ENCODE measurements at regions not wholly inside any gene's neighbourhood (a gene's known extent, or its start where the extent isn't known, plus 50 kb on each side); places are given as distances from the start of the nearest gene placed in this dataset.

DNA sequence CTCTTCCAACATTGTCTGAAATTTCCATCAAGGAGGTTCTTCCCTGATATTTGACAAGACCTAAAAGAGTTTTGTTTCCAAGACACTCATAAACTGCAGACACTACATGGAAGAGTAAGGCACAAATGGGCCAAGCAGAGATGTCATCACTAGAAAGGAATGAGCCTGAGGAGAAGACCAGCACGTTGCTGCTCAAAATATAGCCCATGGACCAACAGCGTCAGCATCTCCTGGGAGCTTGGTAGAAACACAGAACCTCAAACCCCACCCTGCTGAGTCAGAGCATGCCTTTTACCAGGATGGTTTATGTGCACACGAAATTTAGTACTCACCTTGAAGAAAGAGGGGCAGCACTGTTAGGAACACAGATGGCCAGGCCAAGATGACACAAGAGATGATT, 128.7 kb upstream of the MID1 start:
- no peak overlapping the region for H3K4me3 ChIP-seq (ENCODE audit: insufficient read depth, low read depth, low read length)
- H3K36me3 ChIP-seq (ENCODE audit: control insufficient read depth, insufficient read depth, low read length), result no peaks in the 10 kb centered on the region
- DNase-seq (peak; percentile 14), ATAC-seq (ENCODE audit: low read depth) (no peak)
- no peaks in the 10 kb centered on the region for H3K4me1 ChIP-seq (ENCODE audit: control insufficient read depth, insufficient read depth, low read length)
- in situ Hi-C loops (cut with MboI; ENCODE audit: low sequenced_read_pairs) (no loop called here), intact Hi-C loops (cut with micrococcal nuclease) (no loop called here), dilution Hi-C loops (cut with HindIII; ENCODE audit: low sequenced_read_pairs, unreplicated experiment) (no loop called here)
- H3K79me1 ChIP-seq (ENCODE audit: low read depth in 1 of 2, low read length in 2 of 2), result no peaks in the 10 kb centered on the region
- no peak overlapping the region for H3K4me2 ChIP-seq (ENCODE audit: low read depth, low read length)
- no peak overlapping the region for H2BK5ac ChIP-seq (ENCODE audit: low read depth, low read length, poor library complexity, severe bottlenecking)
- no peak overlapping the region for H2AFZ ChIP-seq (replicated peaks; ENCODE audit: low read length, poor library complexity)
- H3K23ac ChIP-seq (ENCODE audit: low read depth, low read length), result no peak overlapping the region
- TF ChIP-seq FOS (IDR thresholded peaks at IDR 0.05; ENCODE audit: low read depth, low read length) (no peak), POLR2A (IDR thresholded peaks at IDR 0.05; ENCODE audit: low read depth, low read length) (no peak), MAZ (IDR thresholded peaks at IDR 0.05; ENCODE audit: borderline replicate concordance, low read depth, low read length) (no peak), NFE2L2 (IDR thresholded peaks at IDR 0.05; ENCODE audit: low read depth, low read length) (no peak), RAD21 (IDR thresholded peaks at IDR 0.05; ENCODE audit: low read length) (no peak), MXI1 (IDR thresholded peaks at IDR 0.05; ENCODE audit: borderline replicate concordance, low read depth, low read length) (no peak), USF2 (IDR thresholded peaks at IDR 0.05; ENCODE audit: low read depth, low read length) (no peak)
- TF ChIP-seq, protein P1, sequence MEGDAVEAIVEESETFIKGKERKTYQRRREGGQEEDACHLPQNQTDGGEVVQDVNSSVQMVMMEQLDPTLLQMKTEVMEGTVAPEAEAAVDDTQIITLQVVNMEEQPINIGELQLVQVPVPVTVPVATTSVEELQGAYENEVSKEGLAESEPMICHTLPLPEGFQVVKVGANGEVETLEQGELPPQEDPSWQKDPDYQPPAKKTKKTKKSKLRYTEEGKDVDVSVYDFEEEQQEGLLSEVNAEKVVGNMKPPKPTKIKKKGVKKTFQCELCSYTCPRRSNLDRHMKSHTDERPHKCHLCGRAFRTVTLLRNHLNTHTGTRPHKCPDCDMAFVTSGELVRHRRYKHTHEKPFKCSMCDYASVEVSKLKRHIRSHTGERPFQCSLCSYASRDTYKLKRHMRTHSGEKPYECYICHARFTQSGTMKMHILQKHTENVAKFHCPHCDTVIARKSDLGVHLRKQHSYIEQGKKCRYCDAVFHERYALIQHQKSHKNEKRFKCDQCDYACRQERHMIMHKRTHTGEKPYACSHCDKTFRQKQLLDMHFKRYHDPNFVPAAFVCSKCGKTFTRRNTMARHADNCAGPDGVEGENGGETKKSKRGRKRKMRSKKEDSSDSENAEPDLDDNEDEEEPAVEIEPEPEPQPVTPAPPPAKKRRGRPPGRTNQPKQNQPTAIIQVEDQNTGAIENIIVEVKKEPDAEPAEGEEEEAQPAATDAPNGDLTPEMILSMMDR (conservative IDR thresholded peaks at IDR 0.05; ENCODE audit: low read depth, low read length), result no peak
- H2AK5ac ChIP-seq (ENCODE audit: low read depth, low read length), result no peak overlapping the region
- H3K18ac ChIP-seq (ENCODE audit: low read depth, low read length), result no peak overlapping the region
- H2BK20ac ChIP-seq (ENCODE audit: low read depth, low read length), result no peak overlapping the region
- no peak overlapping the region for H3K56ac ChIP-seq (ENCODE audit: extremely low read depth, insufficient read depth, low read length)
- 0 out of 3 replicates have a peak overlapping the region, but pooled peaks have one; percentile 13 for H2BK15ac ChIP-seq (ENCODE audit: low read depth, low read length)
- no peaks in the 10 kb centered on the region for H3K27me3 ChIP-seq (ENCODE audit: control insufficient read depth, insufficient read depth, low read length)
- H3K9ac ChIP-seq (ENCODE audit: low read depth, low read length), result no peak overlapping the region
- H4K8ac ChIP-seq (ENCODE audit: low read depth in 2 of 2, low read length in 2 of 2), result no peak overlapping the region
- H3K9me3 ChIP-seq (ENCODE audit: control insufficient read depth, insufficient read depth, low read length), result no peaks in the 10 kb centered on the region
- H3K4ac ChIP-seq (ENCODE audit: low read depth, low read length), result no peak overlapping the region
- H4K20me1 ChIP-seq (ENCODE audit: insufficient read depth, low read length), result no peaks in the 10 kb centered on the region
- no CpG with 5 or more reads among the region's 3 CpGs for WGBS, 2 experiments (ENCODE audit: extremely low coverage in 2 of 2, insufficient read length in 1 of 2)
- no TSS peak for BruUV-seq (replicated peaks)
- H3K9me1 ChIP-seq (ENCODE audit: insufficient read depth, low read length), result no peaks in the 10 kb centered on the region; the same call in 1 of the 2 replicates
- H2BK120ac ChIP-seq (ENCODE audit: low read depth, low read length), result no peak overlapping the region
- no peak overlapping the region for H4K91ac ChIP-seq (ENCODE audit: insufficient read depth, low read depth, low read length)
- no peak overlapping the region for H3K27ac ChIP-seq (ENCODE audit: insufficient read depth, low read length)
- ChIA-PET POLR2A (ENCODE audit: unreplicated experiment) (no interaction called here), CTCF (no interaction called here)
- no peak overlapping the region for H2AK9ac ChIP-seq (replicated peaks; ENCODE audit: low read depth, low read length, poor library complexity)
- H4K5ac ChIP-seq (ENCODE audit: low read depth, low read length), result no peak overlapping the region
- H3K14ac ChIP-seq (replicated peaks; ENCODE audit: low read depth, low read length), result no peak overlapping the region
